GM19468 (cell line): ENCODE measurements at regions not wholly inside any gene's neighbourhood (a gene's known extent, or its start where the extent isn't known, plus 50 kb on each side); places are given as distances from the start of the nearest gene placed in this dataset.

Experiments
- ATAC-seq: cut with Tn5 transposase; IDR thresholded peaks from one replicate; pipeline ENCODE4 v1.9.1; 2021; ENCODE audit warnings: mild to moderate bottlenecking, moderate library complexity, moderate number of reproducible peaks; ENCODE audit not compliant: unreplicated experiment; ENCODE audit errors: extremely low read depth

- ATAC-seq: no peak
Observed at GRCh38 chr6:133683606-133684005, 205.3 kb upstream of the TCF21 start.

- ATAC-seq: no peak
Observed at GRCh38 chr6:133688705-133689492, 200.0 kb upstream of the TCF21 start.

DNA sequence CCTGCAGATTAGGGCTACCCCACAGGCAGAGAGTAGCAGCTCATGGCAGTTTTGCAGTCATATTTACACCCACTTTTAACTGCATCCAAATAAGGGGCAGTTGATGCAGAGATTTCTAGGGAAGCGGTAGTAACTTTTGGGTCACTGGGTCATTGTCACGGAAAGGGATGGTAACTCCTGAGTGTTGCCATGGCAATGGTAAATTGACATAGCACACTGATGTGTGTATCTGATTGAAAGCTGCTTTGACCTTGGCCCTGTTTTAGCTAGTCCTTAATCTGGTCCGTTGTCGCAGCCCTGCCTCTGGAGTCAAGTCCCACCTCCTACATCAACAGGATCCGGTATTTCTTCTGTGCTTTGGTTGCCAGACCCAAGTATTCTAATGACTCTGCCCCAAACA is 199.1 kb upstream of the TCF21 start:
- ATAC-seq: no peak

DNA sequence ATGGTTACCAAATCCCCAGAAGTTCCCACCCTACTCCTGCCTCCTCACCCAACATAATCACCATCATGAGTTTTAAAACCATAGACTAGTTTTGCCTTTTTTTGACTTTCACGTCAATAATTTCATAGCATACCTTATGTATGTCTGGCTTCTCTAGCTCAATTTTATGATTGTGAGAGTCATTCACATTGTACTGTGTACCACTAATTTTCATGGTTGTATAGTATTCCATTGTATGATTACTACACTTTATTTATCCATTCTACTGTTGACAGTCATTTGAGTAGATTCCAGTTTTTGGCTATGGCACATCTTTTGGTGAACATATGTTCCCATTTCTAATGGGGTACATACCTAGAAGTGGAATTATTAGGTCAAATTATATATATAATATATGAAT is 195.3 kb upstream of the TCF21 start:
- ATAC-seq: no peak

GRCh38 chr6:133697185-133697584 is 191.7 kb upstream of the TCF21 start:
- ATAC-seq: no peak

DNA sequence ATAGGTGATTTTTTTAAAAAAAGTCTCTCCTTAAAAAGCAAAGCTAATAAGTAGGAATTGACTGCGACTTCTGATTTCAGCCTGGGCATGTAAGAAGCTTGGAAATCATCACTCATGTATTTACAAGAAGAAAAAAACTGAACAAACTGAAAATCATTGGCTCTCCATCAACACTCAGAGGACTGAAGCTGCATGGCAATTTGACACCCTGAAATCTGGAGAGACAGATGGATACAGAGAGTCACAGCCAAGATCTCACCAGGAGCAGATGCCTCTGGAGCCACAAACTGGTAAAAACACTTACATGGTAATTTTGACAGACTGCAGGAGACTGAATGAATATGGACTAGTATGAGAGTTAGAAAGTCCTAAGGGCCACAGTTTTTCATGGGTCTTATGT is 191.2 kb upstream of the TCF21 start:
- no peak for ATAC-seq

- no peak for ATAC-seq
Observed at GRCh38 chr6:133698272-133698671, 190.6 kb upstream of the TCF21 start.

DNA sequence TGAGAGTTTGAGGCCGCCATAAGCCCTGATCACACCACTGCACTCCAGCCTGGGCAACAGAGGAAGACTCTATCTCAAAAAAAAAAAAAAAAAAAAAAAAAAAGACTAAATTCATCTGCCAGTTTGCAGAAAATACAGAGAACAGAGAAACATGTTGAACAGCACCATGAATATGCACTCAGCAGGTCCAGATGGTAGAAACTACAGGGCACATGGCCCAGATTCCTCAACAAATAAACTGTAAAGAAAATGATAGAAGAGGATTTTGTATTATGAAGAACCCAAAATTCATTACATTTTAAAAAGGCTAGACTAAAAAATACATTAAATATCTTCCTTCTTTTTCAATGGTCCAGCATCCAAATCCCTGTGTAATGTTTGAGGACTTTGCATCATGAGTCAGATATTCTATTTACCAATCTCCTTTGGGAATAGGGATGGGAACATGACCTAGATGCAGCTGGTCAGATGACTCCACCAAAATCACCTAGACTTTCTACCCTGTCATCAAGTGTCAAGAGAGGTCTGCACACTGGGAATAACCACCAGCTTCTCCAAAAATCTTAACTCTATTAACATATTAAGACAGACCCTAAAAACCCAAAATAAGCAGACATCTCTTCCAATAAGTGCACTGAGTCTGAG is 189.1 kb upstream of the TCF21 start:
- no peak for ATAC-seq

DNA sequence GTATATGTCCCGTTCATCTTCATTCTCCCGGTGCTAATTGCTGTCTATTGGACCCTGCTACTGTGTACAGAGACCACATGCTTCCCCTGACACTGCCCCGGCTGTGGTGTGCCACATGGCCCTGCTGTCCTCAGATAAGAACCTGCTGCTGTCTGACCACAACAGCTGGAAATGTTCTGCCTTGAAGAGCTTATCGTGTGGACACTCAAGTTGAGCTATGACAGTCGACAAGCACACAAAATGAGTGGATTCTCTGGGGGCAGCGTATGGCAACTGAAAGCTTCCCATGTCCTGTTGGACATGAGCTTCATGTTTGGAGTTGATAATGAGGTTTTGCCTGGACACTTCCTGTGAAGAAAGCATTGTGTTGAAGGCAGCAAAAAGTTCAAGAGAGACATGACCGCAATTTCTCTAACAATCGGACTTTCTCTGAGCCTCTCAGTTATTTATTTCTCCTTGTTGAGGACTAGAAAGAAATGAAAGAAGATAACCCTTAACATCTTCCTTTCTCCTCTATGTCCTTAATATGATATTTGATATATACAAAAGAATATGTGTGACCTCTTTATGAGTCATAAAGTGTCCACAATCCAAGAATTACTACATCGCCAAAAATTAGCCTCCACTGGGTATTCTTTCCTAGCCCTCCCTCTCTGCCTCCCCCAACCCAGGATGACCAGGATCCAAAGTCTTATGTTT is 187.1 kb upstream of the TCF21 start:
- ATAC-seq: no peak

GRCh38 chr6:133704371-133704770 is 184.5 kb upstream of the TCF21 start:
- ATAC-seq: no peak

GRCh38 chr6:133705066-133705465 is 183.8 kb upstream of the TCF21 start:
- ATAC-seq: no peak

- no peak for ATAC-seq
Observed at GRCh38 chr6:133705731-133706130, 183.2 kb upstream of the TCF21 start.

GRCh38 chr6:133707456-133707855 is 181.5 kb upstream of the TCF21 start:
- ATAC-seq: no peak

DNA sequence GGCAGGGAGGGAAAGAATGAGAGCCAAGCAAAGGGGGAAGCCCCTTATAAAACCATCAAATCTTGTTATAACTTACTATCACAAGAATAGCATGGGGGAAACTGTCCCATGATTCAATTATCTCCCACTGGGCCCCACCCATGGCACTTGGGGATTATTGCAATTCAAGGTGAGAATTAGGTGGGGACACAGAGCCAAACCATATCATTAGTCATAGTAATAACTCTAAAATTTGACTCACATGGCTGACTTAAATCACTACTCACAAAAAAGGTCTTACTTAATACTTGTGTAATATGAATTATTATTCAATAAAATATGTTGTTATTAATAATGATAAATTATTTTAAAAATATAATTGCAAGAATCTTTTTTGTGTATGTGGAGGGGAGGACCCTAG is 178.1 kb upstream of the TCF21 start:
- ATAC-seq: no peak

- no peak for ATAC-seq
Observed at GRCh38 chr6:133715270-133715669, 173.6 kb upstream of the TCF21 start.

DNA sequence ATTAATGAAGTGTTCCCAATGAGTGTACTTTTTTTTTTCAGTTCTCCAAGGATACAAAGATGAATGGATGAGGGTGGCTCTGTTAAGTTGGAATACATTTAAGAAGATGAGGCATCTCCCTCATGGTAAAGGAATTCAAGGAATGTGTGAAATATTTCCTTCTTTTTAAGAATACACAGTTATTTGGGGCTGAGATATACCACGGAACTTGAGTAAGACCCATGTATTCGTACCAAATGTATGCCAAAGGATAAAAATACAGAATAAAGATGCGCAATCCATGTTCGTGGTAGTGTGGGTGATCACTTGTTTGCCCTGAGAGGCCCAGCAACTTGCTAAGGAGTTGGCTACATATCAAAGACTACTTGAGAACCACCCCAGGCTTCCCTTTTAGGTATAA is 164.2 kb upstream of the TCF21 start:
- no peak for ATAC-seq

DNA sequence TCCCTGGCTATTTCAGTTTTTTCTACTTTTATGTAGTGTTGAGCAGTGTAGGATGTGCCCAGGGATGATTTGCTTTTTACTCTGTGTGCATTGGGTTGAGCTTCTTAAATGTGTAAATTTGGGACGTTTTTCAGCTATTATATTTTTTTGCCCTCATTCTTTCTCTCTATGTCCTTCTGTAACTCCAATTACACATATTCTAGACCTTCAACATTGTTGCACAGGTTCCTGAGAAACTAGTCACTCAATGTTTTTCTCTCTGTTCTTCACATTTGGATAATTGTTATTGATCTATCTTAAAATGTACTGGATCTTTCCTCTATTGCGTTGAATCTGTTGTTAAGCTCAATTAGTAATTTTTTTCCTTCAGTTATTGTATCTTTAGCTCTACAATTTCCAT is 162.7 kb upstream of the TCF21 start:
- no peak for ATAC-seq

GRCh38 chr6:133730881-133731280 is 158.0 kb upstream of the TCF21 start:
- ATAC-seq: no peak

GRCh38 chr6:133740218-133740617 is 148.7 kb upstream of the TCF21 start:
- ATAC-seq: no peak

DNA sequence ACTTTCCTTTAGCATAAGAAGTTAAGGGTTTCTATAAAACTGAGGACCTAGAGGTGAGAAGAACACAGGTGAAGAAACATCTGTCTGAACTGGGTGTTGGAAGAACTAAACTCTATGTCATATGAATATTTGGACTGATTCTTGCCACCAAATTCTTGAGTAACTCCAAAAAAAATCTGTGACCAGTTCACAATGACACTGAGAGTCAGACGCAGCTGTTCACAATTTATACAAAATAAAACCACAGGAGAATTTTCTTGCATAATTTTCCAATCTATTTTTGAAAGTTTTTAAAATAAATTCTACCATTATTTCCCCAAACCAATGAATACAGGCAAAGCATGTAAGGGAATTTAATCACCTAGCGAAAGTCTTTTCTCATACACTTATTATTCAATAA is 148.1 kb upstream of the TCF21 start:
- ATAC-seq: no peak

- no peak for ATAC-seq
Observed at GRCh38 chr6:133741375-133741861, 147.5 kb upstream of the TCF21 start.
